ENCODE measurements at regions not wholly inside any gene's neighbourhood (a gene's known extent, or its start where the extent isn't known, plus 50 kb on each side); places are given as distances from the start of the nearest gene placed in this dataset.

- TF ChIP-seq, protein P1, sequence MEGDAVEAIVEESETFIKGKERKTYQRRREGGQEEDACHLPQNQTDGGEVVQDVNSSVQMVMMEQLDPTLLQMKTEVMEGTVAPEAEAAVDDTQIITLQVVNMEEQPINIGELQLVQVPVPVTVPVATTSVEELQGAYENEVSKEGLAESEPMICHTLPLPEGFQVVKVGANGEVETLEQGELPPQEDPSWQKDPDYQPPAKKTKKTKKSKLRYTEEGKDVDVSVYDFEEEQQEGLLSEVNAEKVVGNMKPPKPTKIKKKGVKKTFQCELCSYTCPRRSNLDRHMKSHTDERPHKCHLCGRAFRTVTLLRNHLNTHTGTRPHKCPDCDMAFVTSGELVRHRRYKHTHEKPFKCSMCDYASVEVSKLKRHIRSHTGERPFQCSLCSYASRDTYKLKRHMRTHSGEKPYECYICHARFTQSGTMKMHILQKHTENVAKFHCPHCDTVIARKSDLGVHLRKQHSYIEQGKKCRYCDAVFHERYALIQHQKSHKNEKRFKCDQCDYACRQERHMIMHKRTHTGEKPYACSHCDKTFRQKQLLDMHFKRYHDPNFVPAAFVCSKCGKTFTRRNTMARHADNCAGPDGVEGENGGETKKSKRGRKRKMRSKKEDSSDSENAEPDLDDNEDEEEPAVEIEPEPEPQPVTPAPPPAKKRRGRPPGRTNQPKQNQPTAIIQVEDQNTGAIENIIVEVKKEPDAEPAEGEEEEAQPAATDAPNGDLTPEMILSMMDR (IDR thresholded peaks at IDR 0.05), result no peak
- TF ChIP-seq EP300 (IDR thresholded peaks at IDR 0.05), result no peak
- no peak for TF ChIP-seq POLR2AphosphoS5 (IDR thresholded peaks at IDR 0.05)
- no peak for TF ChIP-seq POLR2A (IDR thresholded peaks at IDR 0.05; ENCODE audit: low read depth)
These were observed 207.9 kb downstream of the CMPK2 start for GRCh38 chr2:6657855-6658254.
